ENCODE measurements at regions not wholly inside any gene's neighbourhood (a gene's known extent, or its start where the extent isn't known, plus 50 kb on each side); places are given as distances from the start of the nearest gene placed in this dataset.

GRCh38 chr5:158499892-158500418 lies 599.8 kb downstream of the EBF1 start:
- TF ChIP-seq CTCF (IDR thresholded peaks at IDR 0.05) (no peak), POLR2AphosphoS5 (IDR thresholded peaks at IDR 0.05) (no peak)
